ENCODE measurements at regions not wholly inside any gene's neighbourhood (a gene's known extent, or its start where the extent isn't known, plus 50 kb on each side); places are given as distances from the start of the nearest gene placed in this dataset.

DNA sequence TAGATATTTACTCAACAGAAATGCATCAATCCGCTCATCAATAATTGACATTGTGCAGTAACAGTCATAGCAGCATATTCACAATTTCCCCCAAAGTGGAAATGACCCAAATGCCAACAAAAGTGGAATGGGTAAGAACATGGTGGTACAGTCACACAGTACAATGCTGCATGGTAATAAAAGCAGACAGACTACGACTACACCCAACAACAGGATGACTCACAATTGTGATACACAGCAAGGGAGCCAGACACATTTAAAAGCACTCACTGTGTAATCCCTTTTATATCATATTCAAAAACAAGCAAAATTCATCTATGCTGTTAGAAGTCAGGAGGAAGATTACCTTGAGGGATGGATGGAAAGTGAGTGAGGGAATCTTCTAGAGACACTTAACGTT is 76.5 kb upstream of the NUDT7 start:
- TF ChIP-seq GABPB1 (CRISPR knock-in tag; IDR thresholded peaks at IDR 0.05) (no peak), SIN3A (IDR thresholded peaks at IDR 0.05; ENCODE audit: borderline replicate concordance, low read depth, low read length) (no peak), HOXA7 (CRISPR knock-in tag; IDR thresholded peaks at IDR 0.05) (no peak), ELF4 (CRISPR knock-in tag; IDR thresholded peaks at IDR 0.05; ENCODE audit: borderline replicate concordance) (no peak), SRSF1 (optimal IDR thresholded peaks at IDR 0.05; ENCODE audit: low read depth, low read length) (no peak), HNRNPH1 (optimal IDR thresholded peaks at IDR 0.05; ENCODE audit: low read depth, low read length) (no peak), TAF1 (CRISPR knock-in tag; IDR thresholded peaks at IDR 0.05) (no peak), NCOA1 (CRISPR knock-in tag; IDR thresholded peaks at IDR 0.05) (no peak), CBX2 (IDR thresholded peaks at IDR 0.05; ENCODE audit: low read depth, low read length) (no peak), CBX2 (CRISPR knock-in tag; IDR thresholded peaks at IDR 0.05; ENCODE audit: low read depth) (no peak), ZFY (CRISPR knock-in tag; IDR thresholded peaks at IDR 0.05) (no peak)
- TF ChIP-seq, protein P1, sequence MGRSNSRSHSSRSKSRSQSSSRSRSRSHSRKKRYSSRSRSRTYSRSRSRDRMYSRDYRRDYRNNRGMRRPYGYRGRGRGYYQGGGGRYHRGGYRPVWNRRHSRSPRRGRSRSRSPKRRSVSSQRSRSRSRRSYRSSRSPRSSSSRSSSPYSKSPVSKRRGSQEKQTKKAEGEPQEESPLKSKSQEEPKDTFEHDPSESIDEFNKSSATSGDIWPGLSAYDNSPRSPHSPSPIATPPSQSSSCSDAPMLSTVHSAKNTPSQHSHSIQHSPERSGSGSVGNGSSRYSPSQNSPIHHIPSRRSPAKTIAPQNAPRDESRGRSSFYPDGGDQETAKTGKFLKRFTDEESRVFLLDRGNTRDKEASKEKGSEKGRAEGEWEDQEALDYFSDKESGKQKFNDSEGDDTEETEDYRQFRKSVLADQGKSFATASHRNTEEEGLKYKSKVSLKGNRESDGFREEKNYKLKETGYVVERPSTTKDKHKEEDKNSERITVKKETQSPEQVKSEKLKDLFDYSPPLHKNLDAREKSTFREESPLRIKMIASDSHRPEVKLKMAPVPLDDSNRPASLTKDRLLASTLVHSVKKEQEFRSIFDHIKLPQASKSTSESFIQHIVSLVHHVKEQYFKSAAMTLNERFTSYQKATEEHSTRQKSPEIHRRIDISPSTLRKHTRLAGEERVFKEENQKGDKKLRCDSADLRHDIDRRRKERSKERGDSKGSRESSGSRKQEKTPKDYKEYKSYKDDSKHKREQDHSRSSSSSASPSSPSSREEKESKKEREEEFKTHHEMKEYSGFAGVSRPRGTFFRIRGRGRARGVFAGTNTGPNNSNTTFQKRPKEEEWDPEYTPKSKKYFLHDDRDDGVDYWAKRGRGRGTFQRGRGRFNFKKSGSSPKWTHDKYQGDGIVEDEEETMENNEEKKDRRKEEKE (IDR thresholded peaks at IDR 0.05) = no peak
- TF ChIP-seq, protein P2, sequence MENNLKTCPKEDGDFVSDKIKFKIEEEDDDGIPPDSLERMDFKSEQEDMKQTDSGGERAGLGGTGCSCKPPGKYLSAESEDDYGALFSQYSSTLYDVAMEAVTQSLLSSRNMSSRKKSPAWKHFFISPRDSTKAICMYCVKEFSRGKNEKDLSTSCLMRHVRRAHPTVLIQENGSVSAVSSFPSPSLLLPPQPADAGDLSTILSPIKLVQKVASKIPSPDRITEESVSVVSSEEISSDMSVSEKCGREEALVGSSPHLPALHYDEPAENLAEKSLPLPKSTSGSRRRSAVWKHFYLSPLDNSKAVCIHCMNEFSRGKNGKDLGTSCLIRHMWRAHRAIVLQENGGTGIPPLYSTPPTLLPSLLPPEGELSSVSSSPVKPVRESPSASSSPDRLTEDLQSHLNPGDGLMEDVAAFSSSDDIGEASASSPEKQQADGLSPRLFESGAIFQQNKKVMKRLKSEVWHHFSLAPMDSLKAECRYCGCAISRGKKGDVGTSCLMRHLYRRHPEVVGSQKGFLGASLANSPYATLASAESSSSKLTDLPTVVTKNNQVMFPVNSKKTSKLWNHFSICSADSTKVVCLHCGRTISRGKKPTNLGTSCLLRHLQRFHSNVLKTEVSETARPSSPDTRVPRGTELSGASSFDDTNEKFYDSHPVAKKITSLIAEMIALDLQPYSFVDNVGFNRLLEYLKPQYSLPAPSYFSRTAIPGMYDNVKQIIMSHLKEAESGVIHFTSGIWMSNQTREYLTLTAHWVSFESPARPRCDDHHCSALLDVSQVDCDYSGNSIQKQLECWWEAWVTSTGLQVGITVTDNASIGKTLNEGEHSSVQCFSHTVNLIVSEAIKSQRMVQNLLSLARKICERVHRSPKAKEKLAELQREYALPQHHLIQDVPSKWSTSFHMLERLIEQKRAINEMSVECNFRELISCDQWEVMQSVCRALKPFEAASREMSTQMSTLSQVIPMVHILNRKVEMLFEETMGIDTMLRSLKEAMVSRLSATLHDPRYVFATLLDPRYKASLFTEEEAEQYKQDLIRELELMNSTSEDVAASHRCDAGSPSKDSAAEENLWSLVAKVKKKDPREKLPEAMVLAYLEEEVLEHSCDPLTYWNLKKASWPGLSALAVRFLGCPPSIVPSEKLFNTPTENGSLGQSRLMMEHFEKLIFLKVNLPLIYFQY (CRISPR knock-in tag; IDR thresholded peaks at IDR 0.05; ENCODE audit: borderline replicate concordance) = no peak
- TF ChIP-seq, protein P3, sequence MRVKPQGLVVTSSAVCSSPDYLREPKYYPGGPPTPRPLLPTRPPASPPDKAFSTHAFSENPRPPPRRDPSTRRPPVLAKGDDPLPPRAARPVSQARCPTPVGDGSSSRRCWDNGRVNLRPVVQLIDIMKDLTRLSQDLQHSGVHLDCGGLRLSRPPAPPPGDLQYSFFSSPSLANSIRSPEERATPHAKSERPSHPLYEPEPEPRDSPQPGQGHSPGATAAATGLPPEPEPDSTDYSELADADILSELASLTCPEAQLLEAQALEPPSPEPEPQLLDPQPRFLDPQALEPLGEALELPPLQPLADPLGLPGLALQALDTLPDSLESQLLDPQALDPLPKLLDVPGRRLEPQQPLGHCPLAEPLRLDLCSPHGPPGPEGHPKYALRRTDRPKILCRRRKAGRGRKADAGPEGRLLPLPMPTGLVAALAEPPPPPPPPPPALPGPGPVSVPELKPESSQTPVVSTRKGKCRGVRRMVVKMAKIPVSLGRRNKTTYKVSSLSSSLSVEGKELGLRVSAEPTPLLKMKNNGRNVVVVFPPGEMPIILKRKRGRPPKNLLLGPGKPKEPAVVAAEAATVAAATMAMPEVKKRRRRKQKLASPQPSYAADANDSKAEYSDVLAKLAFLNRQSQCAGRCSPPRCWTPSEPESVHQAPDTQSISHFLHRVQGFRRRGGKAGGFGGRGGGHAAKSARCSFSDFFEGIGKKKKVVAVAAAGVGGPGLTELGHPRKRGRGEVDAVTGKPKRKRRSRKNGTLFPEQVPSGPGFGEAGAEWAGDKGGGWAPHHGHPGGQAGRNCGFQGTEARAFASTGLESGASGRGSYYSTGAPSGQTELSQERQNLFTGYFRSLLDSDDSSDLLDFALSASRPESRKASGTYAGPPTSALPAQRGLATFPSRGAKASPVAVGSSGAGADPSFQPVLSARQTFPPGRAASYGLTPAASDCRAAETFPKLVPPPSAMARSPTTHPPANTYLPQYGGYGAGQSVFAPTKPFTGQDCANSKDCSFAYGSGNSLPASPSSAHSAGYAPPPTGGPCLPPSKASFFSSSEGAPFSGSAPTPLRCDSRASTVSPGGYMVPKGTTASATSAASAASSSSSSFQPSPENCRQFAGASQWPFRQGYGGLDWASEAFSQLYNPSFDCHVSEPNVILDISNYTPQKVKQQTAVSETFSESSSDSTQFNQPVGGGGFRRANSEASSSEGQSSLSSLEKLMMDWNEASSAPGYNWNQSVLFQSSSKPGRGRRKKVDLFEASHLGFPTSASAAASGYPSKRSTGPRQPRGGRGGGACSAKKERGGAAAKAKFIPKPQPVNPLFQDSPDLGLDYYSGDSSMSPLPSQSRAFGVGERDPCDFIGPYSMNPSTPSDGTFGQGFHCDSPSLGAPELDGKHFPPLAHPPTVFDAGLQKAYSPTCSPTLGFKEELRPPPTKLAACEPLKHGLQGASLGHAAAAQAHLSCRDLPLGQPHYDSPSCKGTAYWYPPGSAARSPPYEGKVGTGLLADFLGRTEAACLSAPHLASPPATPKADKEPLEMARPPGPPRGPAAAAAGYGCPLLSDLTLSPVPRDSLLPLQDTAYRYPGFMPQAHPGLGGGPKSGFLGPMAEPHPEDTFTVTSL (CRISPR knock-in tag; IDR thresholded peaks at IDR 0.05; ENCODE audit: borderline replicate concordance) = no peak
- TF ChIP-seq, protein P4, sequence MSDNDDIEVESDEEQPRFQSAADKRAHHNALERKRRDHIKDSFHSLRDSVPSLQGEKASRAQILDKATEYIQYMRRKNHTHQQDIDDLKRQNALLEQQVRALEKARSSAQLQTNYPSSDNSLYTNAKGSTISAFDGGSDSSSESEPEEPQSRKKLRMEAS (IDR thresholded peaks at IDR 0.05) = no peak

Data from HepG2 (cell line).